Left ventricle myocardium inferior (tissue), 1 donor: ENCODE measurements at regions not wholly inside any gene's neighbourhood (a gene's known extent, or its start where the extent isn't known, plus 50 kb on each side); places are given as distances from the start of the nearest gene placed in this dataset.

Source experiments
- DNase-seq: peaks from one replicate; pipeline ENCODE4 v3.0.0-alpha.2; 2020
- H3K27ac ChIP-seq: fragments of 200-600 bp; replicated peaks from 2 replicates; pipeline ENCODE4 v1.8.0; 2021
- H3K27me3 ChIP-seq: fragments of 200-600 bp; 2 replicates; pipeline ENCODE4 v1.8.0; 2021; ENCODE audit warnings: low read depth
- H3K36me3 ChIP-seq: fragments of 200-600 bp; 2 replicates; pipeline ENCODE4 v1.8.0; 2021
- H3K4me1 ChIP-seq: fragments of 200-600 bp; 2 replicates; pipeline ENCODE4 v1.8.0; 2021
- H3K4me3 ChIP-seq: fragments of 200-600 bp; 2 replicates; pipeline ENCODE4 v1.8.0; 2021; ENCODE audit warnings: mild to moderate bottlenecking, moderate library complexity
- H3K9me3 ChIP-seq: fragments of 200-600 bp; replicated peaks from 2 replicates; pipeline ENCODE4 v1.8.0; 2021
- CTCF ChIP-seq: fragments of 200-600 bp; IDR thresholded peaks from 2 replicates; pipeline ENCODE4 v1.8.0; 2021; ENCODE audit warnings: antibody characterized with exemption, mild to moderate bottlenecking, borderline replicate concordance
- intact Hi-C: fragments of 100-400 bp; cut with micrococcal nuclease; formaldehyde crosslinking; loops from one replicate; pipeline ENCODE4 v1.11.0; 2022
- donor health status: DM: no; HTN: yes; CAD: no; lungs with severe emphysema.

- no peak overlapping the region for H3K27ac ChIP-seq
- H3K4me3 ChIP-seq = no peak overlapping the region
- H3K9me3 ChIP-seq = no peaks in the 10 kb centered on the region
- TF ChIP-seq CTCF = no peak
- no peak for DNase-seq
- peaks cover 17% of the 10 kb centered on the region for H3K4me1 ChIP-seq
- no peaks in the 10 kb centered on the region for H3K36me3 ChIP-seq
- intact Hi-C loops = loop anchor here (10.0 kb wide), 3 partner anchors 203 to 353 kb away; no protein-coding TSS in a partner anchor
- no peaks in the 10 kb centered on the region for H3K27me3 ChIP-seq
Observed at GRCh38 chr18:46282177-46282570, 178.0 kb downstream of the HAUS1 start.

- no peak for TF ChIP-seq CTCF
- no peak overlapping the region for H3K4me3 ChIP-seq
- intact Hi-C loops = loop anchor here (10.0 kb wide), 3 partner anchors 202 to 352 kb away; no protein-coding TSS in a partner anchor
Observed at GRCh38 chr18:46282646-46283045, 178.5 kb downstream of the HAUS1 start.

GRCh38 chr18:46283268-46283667, 179.1 kb downstream of the HAUS1 start:
- Histone ChIP-seq H3K27me3 (no peaks in the 10 kb centered on the region), H3K4me3 (no peak overlapping the region), H3K4me1 (peaks cover 8% of the 10 kb centered on the region), H3K27ac (no peak overlapping the region), H3K36me3 (no peaks in the 10 kb centered on the region), H3K9me3 (no peaks in the 10 kb centered on the region)
- intact Hi-C loops = loop anchor here (10.0 kb wide), 3 partner anchors 202 to 352 kb away; no protein-coding TSS in a partner anchor
- no peak for TF ChIP-seq CTCF
- no peak for DNase-seq

More at GRCh38 chr18:46282646-46283045, 178.5 kb downstream of the HAUS1 start:
- no peak for DNase-seq
- Histone ChIP-seq H3K4me1 (peaks cover 15% of the 10 kb centered on the region), H3K9me3 (no peaks in the 10 kb centered on the region), H3K27ac (no peak overlapping the region), H3K36me3 (no peaks in the 10 kb centered on the region), H3K27me3 (no peaks in the 10 kb centered on the region)

GRCh38 chr18:46283895-46284295, 179.7 kb downstream of the HAUS1 start:
- Histone ChIP-seq H3K9me3 (no peaks in the 10 kb centered on the region), H3K36me3 (no peaks in the 10 kb centered on the region), H3K27ac (no peak overlapping the region), H3K4me3 (no peak overlapping the region), H3K27me3 (no peaks in the 10 kb centered on the region), H3K4me1 (peaks cover 2% of the 10 kb centered on the region)
- no peak for DNase-seq
- intact Hi-C loops = loop anchor here (10.0 kb wide), 3 partner anchors 201 to 351 kb away; no protein-coding TSS in a partner anchor
- no peak for TF ChIP-seq CTCF

- intact Hi-C loops = loop anchor here (10.0 kb wide), 3 partner anchors 195 to 345 kb away; no protein-coding TSS in a partner anchor
- Histone ChIP-seq H3K9me3 (no peaks in the 10 kb centered on the region), H3K4me3 (no peak overlapping the region), H3K4me1 (peaks cover 5% of the 10 kb centered on the region), H3K27me3 (no peaks in the 10 kb centered on the region), H3K27ac (no peak overlapping the region), H3K36me3 (no peaks in the 10 kb centered on the region)
- no peak for TF ChIP-seq CTCF
- no peak for DNase-seq
Observed at GRCh38 chr18:46289463-46289862, 185.3 kb downstream of the HAUS1 start.
